HG02981 (cell line): ENCODE measurements at regions not wholly inside any gene's neighbourhood (a gene's known extent, or its start where the extent isn't known, plus 50 kb on each side); places are given as distances from the start of the nearest gene placed in this dataset.
A peak's percentile ranks its signal among the peaks of the same experiment; 100 is the strongest.

Source experiments
- ATAC-seq: cut with Tn5 transposase; IDR thresholded peaks from one replicate; pipeline ENCODE4 v1.9.1; 2021; ENCODE audit warnings: mild to moderate bottlenecking, moderate library complexity; ENCODE audit not compliant: unreplicated experiment

- no peak for ATAC-seq
Measured at GRCh38 chr12:132439333-132439904, 50.5 kb upstream of the FBRSL1 start.

GRCh38 chr12:132438726-132439125 is 51.2 kb upstream of the FBRSL1 start:
- ATAC-seq, result no peak

GRCh38 chr12:132437943-132438700 is 51.8 kb upstream of the FBRSL1 start:
- ATAC-seq, result no peak

GRCh38 chr12:132437252-132437932 is 52.6 kb upstream of the FBRSL1 start:
- no peak for ATAC-seq

GRCh38 chr12:132436791-132437251 is 53.1 kb upstream of the FBRSL1 start:
- no peak for ATAC-seq

GRCh38 chr12:132435486-132436187 is 54.3 kb upstream of the FBRSL1 start:
- ATAC-seq, result no peak

- no peak for ATAC-seq
Measured at GRCh38 chr12:132433641-132434395, 56.1 kb upstream of the FBRSL1 start.

- ATAC-seq, result no peak
Measured at GRCh38 chr12:132432721-132433577, 57.0 kb upstream of the FBRSL1 start.

GRCh38 chr12:132432126-132432705 is 57.7 kb upstream of the FBRSL1 start:
- ATAC-seq, result no peak

GRCh38 chr12:132430838-132431774 is 58.8 kb upstream of the FBRSL1 start:
- no peak for ATAC-seq

GRCh38 chr12:132429946-132430643 is 59.9 kb upstream of the FBRSL1 start:
- ATAC-seq, result peak; percentile 63

- no peak for ATAC-seq
Measured at GRCh38 chr12:132429602-132429945, 60.4 kb upstream of the FBRSL1 start.

GRCh38 chr12:132428936-132429601 is 60.9 kb upstream of the FBRSL1 start:
- ATAC-seq, result no peak

GRCh38 chr12:132427999-132428935 is 61.7 kb upstream of the FBRSL1 start:
- ATAC-seq, result no peak

- ATAC-seq, result no peak
Measured at GRCh38 chr12:132427174-132427768, 62.7 kb upstream of the FBRSL1 start.
